GM20000 (cell line): ENCODE measurements at regions not wholly inside any gene's neighbourhood (a gene's known extent, or its start where the extent isn't known, plus 50 kb on each side); places are given as distances from the start of the nearest gene placed in this dataset.

Experiments
- DNase-seq: peaks from one replicate; pipeline ENCODE4 v3.0.0; 2012; ENCODE audit warnings: low spot score
- CTCF ChIP-seq: IDR thresholded peaks from 2 replicates; pipeline ENCODE4 v1.5.1; 2012; ENCODE audit warnings: mild to moderate bottlenecking, control low read depth; ENCODE audit errors: extremely low read depth, missing control alignments

GRCh38 chr4:127421437-127421836, 211.3 kb upstream of the INTU start:
- no peak for DNase-seq
- TF ChIP-seq CTCF, result no peak

GRCh38 chr4:127425202-127425845, 207.4 kb upstream of the INTU start:
- no peak for TF ChIP-seq CTCF
- no peak for DNase-seq

- TF ChIP-seq CTCF, result no peak
Observed at GRCh38 chr4:127425851-127426250, 206.9 kb upstream of the INTU start.

GRCh38 chr4:127441571-127441970, 191.2 kb upstream of the INTU start:
- DNase-seq, result no peak
- no peak for TF ChIP-seq CTCF

More at GRCh38 chr4:127425851-127426250, 206.9 kb upstream of the INTU start:
- DNase-seq, result no peak

- no peak for TF ChIP-seq CTCF
- DNase-seq, result no peak
Observed at GRCh38 chr4:127445471-127445870, 187.3 kb upstream of the INTU start.

- TF ChIP-seq CTCF, result no peak
- no peak for DNase-seq
Observed at GRCh38 chr4:127446427-127446885, 186.3 kb upstream of the INTU start.

GRCh38 chr4:127448986-127449385, 183.8 kb upstream of the INTU start:
- DNase-seq, result no peak
- TF ChIP-seq CTCF, result no peak
